ENCODE measurements at regions not wholly inside any gene's neighbourhood (a gene's known extent, or its start where the extent isn't known, plus 50 kb on each side); places are given as distances from the start of the nearest gene placed in this dataset.

- CTCF ChIA-PET: no interaction called here
- TF ChIP-seq, protein P1, sequence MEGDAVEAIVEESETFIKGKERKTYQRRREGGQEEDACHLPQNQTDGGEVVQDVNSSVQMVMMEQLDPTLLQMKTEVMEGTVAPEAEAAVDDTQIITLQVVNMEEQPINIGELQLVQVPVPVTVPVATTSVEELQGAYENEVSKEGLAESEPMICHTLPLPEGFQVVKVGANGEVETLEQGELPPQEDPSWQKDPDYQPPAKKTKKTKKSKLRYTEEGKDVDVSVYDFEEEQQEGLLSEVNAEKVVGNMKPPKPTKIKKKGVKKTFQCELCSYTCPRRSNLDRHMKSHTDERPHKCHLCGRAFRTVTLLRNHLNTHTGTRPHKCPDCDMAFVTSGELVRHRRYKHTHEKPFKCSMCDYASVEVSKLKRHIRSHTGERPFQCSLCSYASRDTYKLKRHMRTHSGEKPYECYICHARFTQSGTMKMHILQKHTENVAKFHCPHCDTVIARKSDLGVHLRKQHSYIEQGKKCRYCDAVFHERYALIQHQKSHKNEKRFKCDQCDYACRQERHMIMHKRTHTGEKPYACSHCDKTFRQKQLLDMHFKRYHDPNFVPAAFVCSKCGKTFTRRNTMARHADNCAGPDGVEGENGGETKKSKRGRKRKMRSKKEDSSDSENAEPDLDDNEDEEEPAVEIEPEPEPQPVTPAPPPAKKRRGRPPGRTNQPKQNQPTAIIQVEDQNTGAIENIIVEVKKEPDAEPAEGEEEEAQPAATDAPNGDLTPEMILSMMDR (IDR thresholded peaks at IDR 0.05; ENCODE audit: low read depth, low read length): no peak
Measured at GRCh38 chr4:170940043-170940724, 850.4 kb upstream of the AADAT start.

GRCh38 chr4:170938588-170938987, 848.8 kb upstream of the AADAT start:
- Histone ChIP-seq H3K27me3 (ENCODE audit: control insufficient read depth, insufficient read depth, low read length) (no peaks in the 10 kb centered on the region), H3K9me3 (ENCODE audit: control insufficient read depth, insufficient read depth, low read length) (peaks cover 13% of the 10 kb centered on the region), H3K27ac (ENCODE audit: low read depth, low read length) (no peak overlapping the region), H3K4me3 (ENCODE audit: low read depth, low read length) (no peak overlapping the region)
- CTCF ChIA-PET: no interaction called here
- no peak for DNase-seq (ENCODE audit: low read depth, low spot score)
- TF ChIP-seq, protein P1 (IDR thresholded peaks at IDR 0.05; ENCODE audit: low read depth, low read length): no peak
- POLR2A ChIA-PET: no interaction called here

More at GRCh38 chr4:170940043-170940724, 850.4 kb upstream of the AADAT start:
- Histone ChIP-seq H3K9me3 (ENCODE audit: control insufficient read depth, insufficient read depth, low read length) (peaks cover 13% of the 10 kb centered on the region), H3K27me3 (ENCODE audit: control insufficient read depth, insufficient read depth, low read length) (no peaks in the 10 kb centered on the region), H3K4me3 (ENCODE audit: low read depth, low read length) (no peak overlapping the region), H3K27ac (ENCODE audit: low read depth, low read length) (no peak overlapping the region)
- DNase-seq (ENCODE audit: low read depth, low spot score): no peak
- POLR2A ChIA-PET: no interaction called here

DNA sequence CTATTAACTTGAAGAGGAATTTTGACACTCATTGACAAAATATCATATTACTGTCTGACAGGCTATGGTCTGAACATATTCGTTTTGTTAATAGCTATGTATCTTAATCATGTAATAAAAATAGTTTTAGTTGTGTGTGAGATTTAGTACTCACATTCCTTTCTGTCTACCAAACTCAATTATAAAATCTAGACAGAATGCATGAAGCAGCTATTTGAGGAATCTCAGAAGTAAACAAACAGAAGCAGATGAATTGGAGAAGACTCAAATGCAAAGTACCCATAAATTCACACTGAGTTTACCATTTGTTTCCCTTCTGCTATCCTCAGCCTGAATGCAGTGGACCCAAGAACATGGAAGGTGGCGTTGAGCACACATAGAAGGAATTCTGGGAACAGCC, 841.6 kb upstream of the AADAT start:
- DNase-seq (ENCODE audit: low read depth, low spot score): no peak
- Histone ChIP-seq H3K27me3 (ENCODE audit: control insufficient read depth, insufficient read depth, low read length) (no peaks in the 10 kb centered on the region), H3K4me3 (ENCODE audit: low read depth, low read length) (no peak overlapping the region), H3K9me3 (ENCODE audit: control insufficient read depth, insufficient read depth, low read length) (peaks cover 8% of the 10 kb centered on the region), H3K27ac (ENCODE audit: low read depth, low read length) (no peak overlapping the region)
- TF ChIP-seq, protein P1 (IDR thresholded peaks at IDR 0.05; ENCODE audit: low read depth, low read length): no peak
- CTCF ChIA-PET: no interaction called here
- POLR2A ChIA-PET: no interaction called here

DNA sequence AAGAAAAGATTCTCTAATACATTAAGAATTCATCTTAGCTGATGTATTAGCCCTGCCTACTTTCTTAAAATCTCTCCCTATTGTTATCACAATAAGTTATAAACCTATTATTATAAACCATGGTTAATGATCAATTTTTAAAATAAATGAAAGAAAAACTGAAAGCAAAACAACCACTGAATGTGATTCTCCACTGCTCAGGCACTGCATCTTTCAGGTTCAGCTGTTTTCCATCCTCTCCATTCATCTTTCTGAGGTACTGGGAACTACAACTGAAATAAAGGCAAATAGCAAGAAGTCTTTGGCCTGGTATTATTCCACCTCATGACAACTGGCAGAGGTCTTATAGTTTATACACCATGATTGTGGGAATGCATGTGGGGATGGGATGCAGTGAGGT, 798.9 kb upstream of the AADAT start:
- POLR2A ChIA-PET: no interaction called here
- H3K4me3 ChIP-seq (ENCODE audit: low read depth, low read length): no peak overlapping the region
- CTCF ChIA-PET: no interaction called here
- H3K27me3 ChIP-seq (ENCODE audit: control insufficient read depth, insufficient read depth, low read length): no peaks in the 10 kb centered on the region
- H3K27ac ChIP-seq (ENCODE audit: low read depth, low read length): no peak overlapping the region
- TF ChIP-seq, protein P1 (IDR thresholded peaks at IDR 0.05; ENCODE audit: low read depth, low read length): no peak
- DNase-seq (ENCODE audit: low read depth, low spot score): no peak
- peaks cover 6% of the 10 kb centered on the region for H3K9me3 ChIP-seq (ENCODE audit: control insufficient read depth, insufficient read depth, low read length)

GRCh38 chr4:170887396-170887795, 797.6 kb upstream of the AADAT start:
- peaks cover 3% of the 10 kb centered on the region; the same call in 1 of the 2 replicates for H3K9me3 ChIP-seq (ENCODE audit: control insufficient read depth, insufficient read depth, low read length)
- POLR2A ChIA-PET: no interaction called here
- CTCF ChIA-PET: no interaction called here
- no peaks in the 10 kb centered on the region for H3K27me3 ChIP-seq (ENCODE audit: control insufficient read depth, insufficient read depth, low read length)
- no peak overlapping the region for H3K4me3 ChIP-seq (ENCODE audit: low read depth, low read length)
- TF ChIP-seq, protein P1 (IDR thresholded peaks at IDR 0.05; ENCODE audit: low read depth, low read length): no peak
- DNase-seq (ENCODE audit: low read depth, low spot score): no peak
- no peak overlapping the region for H3K27ac ChIP-seq (ENCODE audit: low read depth, low read length)
